ENCODE measurements at regions not wholly inside any gene's neighbourhood (a gene's known extent, or its start where the extent isn't known, plus 50 kb on each side); places are given as distances from the start of the nearest gene placed in this dataset.
"Not testable (repeated sequence)": the region's sequence is repeated elsewhere in the genome, so short reads cannot be mapped to it uniquely, and the experiment has no call there.

DNA sequence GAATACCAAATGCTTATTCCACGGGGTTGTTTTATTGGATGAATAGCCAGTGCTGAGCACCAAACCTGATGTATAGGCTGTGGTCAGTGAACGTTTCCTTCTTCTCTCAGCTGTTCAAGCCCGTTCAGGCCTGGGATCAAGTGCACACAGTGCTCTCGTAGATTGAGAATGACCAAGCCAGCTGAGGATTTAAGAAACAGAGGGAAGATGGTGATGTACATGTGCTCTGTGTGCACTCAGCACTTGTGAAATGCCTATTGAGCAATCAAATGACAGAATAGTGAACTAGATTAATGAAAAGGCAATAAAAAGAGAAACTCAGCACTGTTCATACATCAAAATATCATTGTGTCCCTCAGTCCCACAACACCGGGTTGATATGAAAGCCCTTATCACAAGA, 302.5 kb downstream of the BMPER start:
- H3K36me3 Mint-ChIP-seq (ENCODE audit: low read depth) = no peaks in the 10 kb centered on the region
- no peaks in the 10 kb centered on the region for H3K4me1 Mint-ChIP-seq
- no peaks in the 10 kb centered on the region for H3K9me3 ChIP-seq (ENCODE audit: control insufficient read depth, low read length, poor library complexity, severe bottlenecking)
- peaks cover 9% of the 10 kb centered on the region for H3K27me3 Mint-ChIP-seq
- no peak for ATAC-seq
- no peak overlapping the region for H3K27ac Mint-ChIP-seq
- no peak for DNase-seq
- no peak overlapping the region for H3K4me3 Mint-ChIP-seq

GRCh38 chr7:34208878-34209621, 303.7 kb downstream of the BMPER start:
- DNase-seq (no peak), ATAC-seq (no peak)
- no peaks in the 10 kb centered on the region for H3K9me3 ChIP-seq (ENCODE audit: control insufficient read depth, low read length, poor library complexity, severe bottlenecking)
- Mint-ChIP-seq H3K36me3 (ENCODE audit: low read depth) (no peaks in the 10 kb centered on the region), H3K27ac (no peak overlapping the region), H3K27me3 (peaks cover 9% of the 10 kb centered on the region), H3K4me1 (no peaks in the 10 kb centered on the region), H3K4me3 (no peak overlapping the region)

DNA sequence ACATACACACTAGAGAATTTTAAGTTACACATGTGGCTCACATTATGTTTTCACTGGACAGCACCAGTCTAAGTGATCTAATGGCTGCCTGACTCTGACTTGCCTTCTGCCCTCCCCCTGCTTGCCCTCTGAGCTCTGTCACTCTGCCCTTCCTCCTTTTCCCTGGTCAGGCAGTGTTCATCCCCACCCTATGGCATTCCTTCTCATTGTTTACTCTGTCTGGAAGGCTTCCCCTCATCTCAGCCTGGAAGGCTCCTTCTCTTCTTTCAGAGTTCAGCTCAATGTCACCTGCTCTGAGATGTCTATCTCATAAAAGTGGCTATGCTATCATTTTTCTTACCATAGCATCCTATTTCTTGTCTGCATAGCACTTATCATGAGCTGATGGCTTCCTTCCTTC, 305.7 kb downstream of the BMPER start:
- no peak for DNase-seq
- no peaks in the 10 kb centered on the region for H3K36me3 Mint-ChIP-seq (ENCODE audit: low read depth)
- H3K9me3 ChIP-seq (ENCODE audit: control insufficient read depth, low read length, poor library complexity, severe bottlenecking) = no peaks in the 10 kb centered on the region

GRCh38 chr7:34217972-34218371, 312.6 kb downstream of the BMPER start:
- Mint-ChIP-seq H3K36me3 (ENCODE audit: low read depth) (no peaks in the 10 kb centered on the region), H3K27me3 (no peaks in the 10 kb centered on the region), H3K4me3 (no peak overlapping the region), H3K4me1 (no peaks in the 10 kb centered on the region), H3K27ac (no peak overlapping the region)
- DNase-seq (no peak), ATAC-seq (no peak)
- H3K9me3 ChIP-seq (ENCODE audit: control insufficient read depth, low read length, poor library complexity, severe bottlenecking) = no peaks in the 10 kb centered on the region

More for the DNA sequence above, 305.7 kb downstream of the BMPER start:
- Mint-ChIP-seq H3K27me3 (peaks cover 9% of the 10 kb centered on the region), H3K4me3 (no peak overlapping the region), H3K4me1 (no peaks in the 10 kb centered on the region), H3K27ac (no peak overlapping the region)
- ATAC-seq = no peak

GRCh38 chr7:34219153-34219718, 313.9 kb downstream of the BMPER start:
- no peak overlapping the region for H3K27ac Mint-ChIP-seq
- no peaks in the 10 kb centered on the region for H3K27me3 Mint-ChIP-seq
- H3K36me3 Mint-ChIP-seq (ENCODE audit: low read depth) = no peaks in the 10 kb centered on the region
- ATAC-seq (no peak), DNase-seq (no peak)
- no peak overlapping the region for H3K4me3 Mint-ChIP-seq
- H3K9me3 ChIP-seq (ENCODE audit: control insufficient read depth, low read length, poor library complexity, severe bottlenecking) = no peaks in the 10 kb centered on the region
- no peaks in the 10 kb centered on the region for H3K4me1 Mint-ChIP-seq

- no peaks in the 10 kb centered on the region for H3K9me3 ChIP-seq (ENCODE audit: control insufficient read depth, low read length, poor library complexity, severe bottlenecking)
- no peak for ATAC-seq
- no peaks in the 10 kb centered on the region for H3K4me1 Mint-ChIP-seq
- H3K4me3 Mint-ChIP-seq = no peak overlapping the region
- no peak overlapping the region for H3K27ac Mint-ChIP-seq
- DNase-seq = no peak
- peaks cover 5% of the 10 kb centered on the region for H3K27me3 Mint-ChIP-seq
- H3K36me3 Mint-ChIP-seq (ENCODE audit: low read depth) = no peaks in the 10 kb centered on the region
These were observed 315.3 kb downstream of the BMPER start for GRCh38 chr7:34220506-34221185.

DNA sequence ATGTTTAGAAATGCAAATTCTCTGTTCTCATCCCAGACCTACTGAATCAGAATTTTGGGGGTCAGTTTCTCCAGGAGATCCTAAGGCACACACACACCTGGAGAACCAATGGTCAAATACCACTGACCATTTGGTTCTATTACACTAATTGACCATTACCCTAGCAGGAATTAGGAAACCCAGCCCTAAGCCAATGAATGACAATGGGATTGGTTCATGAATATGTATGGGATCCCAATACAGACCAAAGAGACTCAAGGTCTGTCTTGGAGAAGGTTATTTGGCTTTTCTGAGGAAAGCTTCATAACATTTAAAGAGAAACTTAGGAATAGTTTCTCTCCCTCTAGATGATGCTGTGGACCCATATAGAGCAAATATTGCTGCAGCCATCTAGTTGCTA, 317.0 kb downstream of the BMPER start:
- DNase-seq (no peak), ATAC-seq (no peak)
- H3K4me1 Mint-ChIP-seq = no peaks in the 10 kb centered on the region
- peaks cover 9% of the 10 kb centered on the region for H3K27me3 Mint-ChIP-seq
- H3K4me3 Mint-ChIP-seq = no peak overlapping the region
- no peaks in the 10 kb centered on the region for H3K9me3 ChIP-seq (ENCODE audit: control insufficient read depth, low read length, poor library complexity, severe bottlenecking)
- no peak overlapping the region for H3K27ac Mint-ChIP-seq
- H3K36me3 Mint-ChIP-seq (ENCODE audit: low read depth) = no peaks in the 10 kb centered on the region

DNA sequence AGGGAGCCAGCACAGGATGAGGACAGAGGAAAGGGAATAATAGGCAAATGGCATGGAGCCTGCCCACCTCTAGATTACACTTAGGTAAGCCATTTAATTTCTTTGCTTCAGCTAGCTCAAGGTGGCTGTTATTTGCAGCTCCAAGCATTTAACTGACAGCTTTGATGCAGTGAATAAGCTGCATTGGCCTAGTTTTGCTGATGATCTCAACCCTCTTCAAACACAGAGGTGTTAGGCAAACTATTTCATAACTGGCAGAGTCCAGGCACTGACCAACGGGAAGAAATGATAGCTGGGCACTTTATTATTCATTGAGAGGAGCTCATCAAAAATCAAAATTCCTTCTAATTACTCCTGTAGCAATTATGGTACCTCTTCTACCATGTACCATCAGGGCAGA, 317.4 kb downstream of the BMPER start:
- Mint-ChIP-seq H3K4me1 (no peaks in the 10 kb centered on the region), H3K4me3 (no peak overlapping the region), H3K27ac (no peak overlapping the region), H3K27me3 (peaks cover 9% of the 10 kb centered on the region), H3K36me3 (ENCODE audit: low read depth) (no peaks in the 10 kb centered on the region)
- no peaks in the 10 kb centered on the region for H3K9me3 ChIP-seq (ENCODE audit: control insufficient read depth, low read length, poor library complexity, severe bottlenecking)
- ATAC-seq = no peak
- no peak for DNase-seq

- Mint-ChIP-seq H3K4me3 (no peak overlapping the region), H3K27me3 (peaks cover 9% of the 10 kb centered on the region), H3K4me1 (no peaks in the 10 kb centered on the region), H3K36me3 (ENCODE audit: low read depth) (no peaks in the 10 kb centered on the region), H3K27ac (no peak overlapping the region)
- ATAC-seq (no peak), DNase-seq (no peak)
- no peaks in the 10 kb centered on the region for H3K9me3 ChIP-seq (ENCODE audit: control insufficient read depth, low read length, poor library complexity, severe bottlenecking)
These were observed 318.9 kb downstream of the BMPER start for GRCh38 chr7:34224281-34224680.

- DNase-seq (no peak), ATAC-seq (no peak)
- no peak overlapping the region for H3K27ac Mint-ChIP-seq
- no peaks in the 10 kb centered on the region for H3K36me3 Mint-ChIP-seq (ENCODE audit: low read depth)
- H3K4me3 Mint-ChIP-seq = no peak overlapping the region
- H3K27me3 Mint-ChIP-seq = peaks cover 9% of the 10 kb centered on the region
- no peaks in the 10 kb centered on the region for H3K4me1 Mint-ChIP-seq
- no peaks in the 10 kb centered on the region for H3K9me3 ChIP-seq (ENCODE audit: control insufficient read depth, low read length, poor library complexity, severe bottlenecking)
These were observed 319.9 kb downstream of the BMPER start for GRCh38 chr7:34225193-34225592.

GRCh38 chr7:34227525-34227924, 322.2 kb downstream of the BMPER start:
- ATAC-seq (no peak), DNase-seq (no peak)
- H3K4me1 Mint-ChIP-seq = no peaks in the 10 kb centered on the region
- no peaks in the 10 kb centered on the region for H3K9me3 ChIP-seq (ENCODE audit: control insufficient read depth, low read length, poor library complexity, severe bottlenecking)
- peaks cover 9% of the 10 kb centered on the region for H3K27me3 Mint-ChIP-seq
- no peaks in the 10 kb centered on the region for H3K36me3 Mint-ChIP-seq (ENCODE audit: low read depth)
- H3K27ac Mint-ChIP-seq = no peak overlapping the region
- no peak overlapping the region for H3K4me3 Mint-ChIP-seq

DNA sequence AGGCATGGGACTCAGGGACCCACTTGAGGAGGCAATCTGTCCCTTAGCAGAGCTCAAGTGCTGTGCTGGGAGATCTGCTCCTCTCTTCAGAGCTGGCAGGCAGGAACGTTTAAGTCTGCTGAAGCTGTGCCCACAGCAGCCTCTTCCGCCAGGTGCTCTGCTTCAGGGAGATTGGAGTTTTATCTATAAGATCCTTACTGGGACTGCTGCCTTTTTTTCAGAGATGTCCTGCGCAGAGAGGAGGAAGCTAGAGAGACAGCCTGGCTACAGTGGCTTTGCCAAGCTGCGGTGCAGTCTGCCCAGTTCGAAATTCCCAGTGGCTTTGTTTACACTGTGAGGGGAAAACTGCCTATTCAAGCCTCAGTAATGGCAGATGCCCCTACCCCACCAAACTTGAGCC, 329.8 kb downstream of the BMPER start:
- not testable (repeated sequence) for H3K4me3 Mint-ChIP-seq, H3K27ac Mint-ChIP-seq

DNA sequence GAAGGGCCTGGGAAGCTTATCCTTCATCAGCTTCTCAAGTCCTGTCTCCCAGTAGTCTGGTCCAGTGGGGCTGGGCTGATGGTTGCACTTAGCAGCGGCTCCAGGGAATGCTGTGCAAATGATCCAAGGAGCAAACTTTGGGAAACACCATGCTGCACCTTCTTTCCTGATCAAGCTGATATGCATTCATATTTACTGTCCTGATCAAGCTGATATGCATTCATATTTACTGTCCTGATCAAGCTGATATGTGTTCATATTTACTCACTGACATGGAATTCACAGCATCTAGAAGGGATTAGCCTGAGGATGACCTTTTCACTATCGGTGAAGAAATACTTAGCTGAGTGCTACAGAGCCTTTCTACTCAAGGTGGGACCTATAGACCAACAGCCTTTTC, 330.7 kb downstream of the BMPER start:
- ATAC-seq = no peak
- Mint-ChIP-seq H3K27me3 (no peaks in the 10 kb centered on the region), H3K36me3 (ENCODE audit: low read depth) (no peaks in the 10 kb centered on the region), H3K4me1 (no peaks in the 10 kb centered on the region), H3K4me3 (no peak overlapping the region), H3K27ac (no peak overlapping the region)
- no peak for DNase-seq
- no peaks in the 10 kb centered on the region for H3K9me3 ChIP-seq (ENCODE audit: control insufficient read depth, low read length, poor library complexity, severe bottlenecking)

More for the DNA sequence above, 329.8 kb downstream of the BMPER start:
- not testable (repeated sequence) for H3K36me3 Mint-ChIP-seq (ENCODE audit: low read depth); H3K9me3 ChIP-seq (ENCODE audit: control insufficient read depth, low read length, poor library complexity, severe bottlenecking); H3K4me1 Mint-ChIP-seq; DNase-seq; H3K27me3 Mint-ChIP-seq; ATAC-seq
